ENCODE measurements at regions not wholly inside any gene's neighbourhood (a gene's known extent, or its start where the extent isn't known, plus 50 kb on each side); places are given as distances from the start of the nearest gene placed in this dataset.

GRCh38 chr16:5333991-5334390 is 236.4 kb upstream of the EEF2KMT start:
- TF ChIP-seq CTCF (IDR thresholded peaks at IDR 0.05) (no peak), POLR2A (IDR thresholded peaks at IDR 0.05) (no peak), POLR2AphosphoS5 (IDR thresholded peaks at IDR 0.05) (no peak)
